HG03064 (cell line): ENCODE measurements at regions not wholly inside any gene's neighbourhood (a gene's known extent, or its start where the extent isn't known, plus 50 kb on each side); places are given as distances from the start of the nearest gene placed in this dataset.
"Not testable (repeated sequence)": the region's sequence is repeated elsewhere in the genome, so short reads cannot be mapped to it uniquely, and the experiment has no call there.

Experiments used
- ATAC-seq: cut with Tn5 transposase; IDR thresholded peaks from one replicate; pipeline ENCODE4 v1.9.1; 2021; ENCODE audit warnings: low read depth; ENCODE audit not compliant: unreplicated experiment

DNA sequence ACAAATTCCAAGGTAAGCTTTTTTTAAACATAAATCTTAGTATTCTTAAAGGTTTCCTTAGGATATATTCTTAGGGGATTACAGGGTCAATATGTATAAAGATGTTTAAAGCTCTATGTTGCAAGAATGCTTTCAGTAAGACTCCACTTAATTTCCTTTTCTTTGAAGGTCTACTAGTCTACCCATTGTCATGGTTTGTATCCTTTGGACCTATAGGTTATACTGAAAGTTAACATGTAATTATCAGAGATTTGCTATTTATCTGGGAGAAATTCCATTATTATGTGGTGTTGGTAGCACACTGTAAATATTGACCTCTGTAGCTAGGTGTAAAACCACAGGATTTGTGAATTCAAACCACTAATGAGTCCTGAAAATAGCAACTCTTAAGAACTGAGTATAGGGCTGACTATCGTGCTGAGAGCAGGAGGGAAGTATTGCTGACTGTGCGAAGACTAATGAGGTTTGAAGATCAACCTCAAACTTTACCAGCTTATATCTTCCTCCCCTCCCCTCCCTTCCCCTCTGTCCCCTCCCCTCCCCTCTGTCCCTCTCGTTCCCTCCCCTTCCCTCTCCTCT is 85.6 kb downstream of the GADD45G start:
- no peak for ATAC-seq

GRCh38 chr9:89695441-89695891 is 90.7 kb downstream of the GADD45G start:
- no peak for ATAC-seq

- not testable (repeated sequence) for ATAC-seq
These were observed 91.2 kb downstream of the GADD45G start for GRCh38 chr9:89695979-89696378.

- no peak for ATAC-seq
These were observed 92.0 kb downstream of the GADD45G start for GRCh38 chr9:89696780-89697179.

- ATAC-seq = no peak
These were observed 92.7 kb downstream of the GADD45G start for GRCh38 chr9:89697553-89697952.

GRCh38 chr9:89698411-89699005 is 93.7 kb downstream of the GADD45G start:
- no peak for ATAC-seq

GRCh38 chr9:89699646-89700045 is 94.8 kb downstream of the GADD45G start:
- ATAC-seq = no peak

GRCh38 chr9:89701221-89701798 is 96.5 kb downstream of the GADD45G start:
- ATAC-seq = peak; percentile 50

- no peak for ATAC-seq
These were observed 97.6 kb downstream of the GADD45G start for GRCh38 chr9:89702401-89702800.

GRCh38 chr9:89705651-89706050 is 100.8 kb downstream of the GADD45G start:
- ATAC-seq = no peak

- no peak for ATAC-seq
These were observed 101.3 kb downstream of the GADD45G start for GRCh38 chr9:89706086-89706485.

- ATAC-seq = no peak
These were observed 101.9 kb downstream of the GADD45G start for GRCh38 chr9:89706731-89707191.

GRCh38 chr9:89710697-89711096 is 105.9 kb downstream of the GADD45G start:
- no peak for ATAC-seq

- ATAC-seq = no peak
These were observed 107.1 kb downstream of the GADD45G start for GRCh38 chr9:89711866-89712265.

GRCh38 chr9:89712283-89712682 is 107.5 kb downstream of the GADD45G start:
- no peak for ATAC-seq

DNA sequence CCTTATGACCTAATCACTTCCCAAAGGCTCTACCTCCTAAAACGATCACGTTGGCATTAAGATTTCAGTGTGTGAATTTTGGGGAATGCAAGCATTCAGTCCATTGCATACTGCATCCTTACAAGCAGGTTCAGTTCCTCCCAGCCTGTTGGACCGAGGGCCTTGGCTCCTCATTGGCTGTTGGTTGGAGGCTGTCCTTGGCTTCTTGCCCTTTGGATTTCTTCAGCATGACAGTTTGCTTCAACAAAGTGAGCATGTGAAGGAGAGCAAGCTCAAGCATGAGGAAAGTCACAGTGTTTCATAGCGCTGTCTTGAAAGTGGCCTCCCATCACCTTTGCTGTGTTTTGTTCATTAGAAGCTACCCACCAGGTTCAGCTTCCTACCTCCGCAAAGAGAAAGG is 109.5 kb downstream of the GADD45G start:
- ATAC-seq = no peak

GRCh38 chr9:89715318-89715858 is 110.6 kb downstream of the GADD45G start:
- ATAC-seq = no peak

- no peak for ATAC-seq
These were observed 111.1 kb downstream of the GADD45G start for GRCh38 chr9:89715881-89716280.

GRCh38 chr9:89716559-89716958 is 111.7 kb downstream of the GADD45G start:
- ATAC-seq = no peak

DNA sequence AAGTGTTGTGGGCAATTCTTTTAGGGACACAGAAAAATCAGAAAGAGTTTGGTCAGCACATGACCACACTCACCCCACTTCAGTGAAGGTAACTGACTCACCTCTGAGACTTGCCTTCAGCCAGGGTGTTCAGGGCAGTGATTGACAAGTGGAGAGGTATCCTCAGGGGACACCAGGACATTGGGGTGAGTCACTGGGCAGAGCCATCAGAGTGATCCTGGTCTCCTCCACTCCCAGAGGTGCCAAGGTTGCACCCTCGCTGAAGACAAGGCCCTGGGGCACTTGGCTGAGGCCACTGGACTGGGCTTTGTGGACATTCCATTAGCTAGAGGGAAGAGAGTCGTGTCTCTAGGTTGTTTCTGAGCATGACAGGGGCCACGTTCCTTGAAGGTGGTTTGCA is 113.4 kb downstream of the GADD45G start:
- ATAC-seq = no peak

- no peak for ATAC-seq
These were observed 113.8 kb downstream of the GADD45G start for GRCh38 chr9:89718651-89719050.

- ATAC-seq = no peak
These were observed 114.4 kb downstream of the GADD45G start for GRCh38 chr9:89719202-89719601.
